ENCODE measurements at regions not wholly inside any gene's neighbourhood (a gene's known extent, or its start where the extent isn't known, plus 50 kb on each side); places are given as distances from the start of the nearest gene placed in this dataset.

DNA sequence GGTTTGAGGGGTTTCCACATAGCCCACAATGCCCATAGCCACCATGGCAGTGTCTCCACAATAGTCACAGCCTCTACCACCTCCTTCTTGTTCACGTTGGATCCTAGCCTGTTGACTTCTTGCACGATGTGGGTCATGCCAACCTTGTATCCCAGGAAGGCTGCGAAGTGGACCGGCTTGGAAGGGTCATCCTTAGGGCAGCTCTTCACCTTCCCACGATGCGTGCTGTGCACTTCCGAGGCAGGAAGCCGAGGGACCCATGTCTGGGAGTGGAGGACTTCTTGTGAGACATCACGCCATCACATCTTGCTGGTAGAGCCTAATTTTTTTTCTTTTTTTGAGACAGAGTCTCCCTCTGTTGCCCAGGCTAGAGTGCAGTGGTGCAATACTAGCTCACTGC lies 144.6 kb upstream of the ASB18 start:
- no peak for DNase-seq
- TF ChIP-seq, protein P1, sequence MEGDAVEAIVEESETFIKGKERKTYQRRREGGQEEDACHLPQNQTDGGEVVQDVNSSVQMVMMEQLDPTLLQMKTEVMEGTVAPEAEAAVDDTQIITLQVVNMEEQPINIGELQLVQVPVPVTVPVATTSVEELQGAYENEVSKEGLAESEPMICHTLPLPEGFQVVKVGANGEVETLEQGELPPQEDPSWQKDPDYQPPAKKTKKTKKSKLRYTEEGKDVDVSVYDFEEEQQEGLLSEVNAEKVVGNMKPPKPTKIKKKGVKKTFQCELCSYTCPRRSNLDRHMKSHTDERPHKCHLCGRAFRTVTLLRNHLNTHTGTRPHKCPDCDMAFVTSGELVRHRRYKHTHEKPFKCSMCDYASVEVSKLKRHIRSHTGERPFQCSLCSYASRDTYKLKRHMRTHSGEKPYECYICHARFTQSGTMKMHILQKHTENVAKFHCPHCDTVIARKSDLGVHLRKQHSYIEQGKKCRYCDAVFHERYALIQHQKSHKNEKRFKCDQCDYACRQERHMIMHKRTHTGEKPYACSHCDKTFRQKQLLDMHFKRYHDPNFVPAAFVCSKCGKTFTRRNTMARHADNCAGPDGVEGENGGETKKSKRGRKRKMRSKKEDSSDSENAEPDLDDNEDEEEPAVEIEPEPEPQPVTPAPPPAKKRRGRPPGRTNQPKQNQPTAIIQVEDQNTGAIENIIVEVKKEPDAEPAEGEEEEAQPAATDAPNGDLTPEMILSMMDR (IDR thresholded peaks at IDR 0.05; ENCODE audit: low read depth, low read length): no peak
- H3K4me1 ChIP-seq: no peaks in the 10 kb centered on the region
- H3K36me3 ChIP-seq: no peaks in the 10 kb centered on the region
- 0 out of 2 replicates have a peak, but pooled peaks cover 2% of the 10 kb centered on the region for H3K27me3 ChIP-seq
- H3K9me3 ChIP-seq: no peaks in the 10 kb centered on the region
- no peak overlapping the region for H3K4me3 ChIP-seq (ENCODE audit: low read depth, low read length)

GRCh38 chr2:236415684-236416444 lies 151.7 kb upstream of the ASB18 start:
- TF ChIP-seq, protein P1 (IDR thresholded peaks at IDR 0.05; ENCODE audit: low read depth, low read length): no peak
- H3K27me3 ChIP-seq: 0 out of 2 replicates have a peak, but pooled peaks cover 8% of the 10 kb centered on the region
- no peak for DNase-seq
- H3K4me3 ChIP-seq (ENCODE audit: low read depth, low read length): no peak overlapping the region
- no peaks in the 10 kb centered on the region for H3K9me3 ChIP-seq
- no peaks in the 10 kb centered on the region for H3K4me1 ChIP-seq
- H3K36me3 ChIP-seq: no peaks in the 10 kb centered on the region

DNA sequence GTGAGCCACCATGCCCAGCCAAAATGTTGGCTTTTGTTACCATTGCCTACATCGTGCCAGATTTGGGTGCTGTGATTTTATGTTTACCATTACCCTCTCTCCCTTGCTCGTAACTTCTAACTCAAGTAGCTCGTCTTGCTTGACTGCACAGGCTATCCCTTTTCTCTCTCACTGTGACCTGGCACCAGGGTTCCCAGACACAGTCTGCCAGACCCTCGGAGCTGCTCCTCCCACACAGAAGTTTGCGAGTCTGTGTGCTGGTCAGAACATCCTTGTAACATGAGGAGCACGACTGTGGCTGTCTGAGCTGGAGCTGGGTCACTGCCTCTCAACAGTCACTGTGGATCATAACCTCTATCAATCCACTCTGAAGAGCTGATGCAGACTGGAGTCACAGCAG lies 152.5 kb upstream of the ACKR3 start:
- Histone ChIP-seq H3K4me3 (ENCODE audit: low read depth, low read length) (no peak overlapping the region), H3K4me1 (no peaks in the 10 kb centered on the region), H3K27me3 (0 out of 2 replicates have a peak, but pooled peaks cover 8% of the 10 kb centered on the region), H3K9me3 (no peaks in the 10 kb centered on the region), H3K36me3 (no peaks in the 10 kb centered on the region)
- TF ChIP-seq, protein P1 (IDR thresholded peaks at IDR 0.05; ENCODE audit: low read depth, low read length): no peak
- no peak for DNase-seq

DNA sequence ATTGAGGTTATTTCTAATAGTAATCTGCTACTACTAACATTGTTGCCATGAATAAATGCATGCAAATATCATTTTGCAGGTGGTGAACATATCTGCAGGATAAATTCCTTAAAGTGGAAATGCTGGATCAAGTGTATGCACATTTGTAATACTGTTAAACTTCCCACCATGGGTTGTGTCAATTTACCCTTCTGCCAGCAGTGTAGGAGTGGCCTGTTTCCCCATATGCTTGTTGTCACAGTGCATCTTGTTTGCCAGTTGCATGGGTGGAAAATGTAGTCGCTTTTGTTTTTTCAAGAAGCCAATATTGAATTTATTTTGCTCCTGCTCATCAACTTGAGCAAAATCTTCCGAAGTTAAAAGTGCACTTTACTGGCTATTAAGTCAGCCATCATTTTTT lies 139.0 kb upstream of the ACKR3 start:
- Histone ChIP-seq H3K27me3 (peaks cover 4% of the 10 kb centered on the region; the same call in 1 of the 2 replicates), H3K4me1 (no peaks in the 10 kb centered on the region), H3K4me3 (ENCODE audit: low read depth, low read length) (no peak overlapping the region), H3K36me3 (no peaks in the 10 kb centered on the region), H3K9me3 (no peaks in the 10 kb centered on the region)
- no peak for DNase-seq
- TF ChIP-seq, protein P1 (IDR thresholded peaks at IDR 0.05; ENCODE audit: low read depth, low read length): no peak

- DNase-seq: no peak
- H3K4me3 ChIP-seq (ENCODE audit: low read depth, low read length): no peak overlapping the region
- no peaks in the 10 kb centered on the region for H3K36me3 ChIP-seq
- no peaks in the 10 kb centered on the region for H3K9me3 ChIP-seq
- H3K27me3 ChIP-seq: peaks cover 4% of the 10 kb centered on the region; the same call in 1 of the 2 replicates
- no peaks in the 10 kb centered on the region for H3K4me1 ChIP-seq
- TF ChIP-seq, protein P1 (IDR thresholded peaks at IDR 0.05; ENCODE audit: low read depth, low read length): no peak
Observed at GRCh38 chr2:236434593-236434992, 135.0 kb upstream of the ACKR3 start.

Data from BE2C (cell line).